Activated T-helper 1 cell treated with anti-CD3 and anti-CD28 coated beads, Interleukin-2, amount 50 U/mL, for 16 hours (primary cell): ENCODE measurements at regions not wholly inside any gene's neighbourhood (a gene's known extent, or its start where the extent isn't known, plus 50 kb on each side); places are given as distances from the start of the nearest gene placed in this dataset.
"Not testable (repeated sequence)": the region's sequence is repeated elsewhere in the genome, so short reads cannot be mapped to it uniquely, and the experiment has no call there.

Source experiments
- DNase-seq, 2 donors: peaks; one replicate each; pipeline ENCODE4 v3.0.0-alpha.2; 2020; ENCODE audit warnings: low read depth in 1 of 2, low spot score in 1 of 2

- DNase-seq, result no peak
These were observed 578.4 kb downstream of the TRIML1 start for GRCh38 chr4:188717661-188718060.

- DNase-seq, result no peak
These were observed 580.6 kb downstream of the TRIML1 start for GRCh38 chr4:188719794-188720193.

- no peak for DNase-seq
These were observed 583.7 kb downstream of the TRIML1 start for GRCh38 chr4:188722911-188723310.

- DNase-seq, result no peak
These were observed 588.5 kb downstream of the TRIML1 start for GRCh38 chr4:188727746-188728145.

- no peak for DNase-seq
These were observed 589.1 kb downstream of the TRIML1 start for GRCh38 chr4:188728359-188728758.

GRCh38 chr4:188732131-188732530 lies 592.9 kb downstream of the TRIML1 start:
- DNase-seq, result no peak

- no peak for DNase-seq
These were observed 595.8 kb downstream of the TRIML1 start for GRCh38 chr4:188735082-188735481.

- no peak for DNase-seq
These were observed 598.2 kb downstream of the TRIML1 start for GRCh38 chr4:188737251-188738002.

GRCh38 chr4:188738290-188738689 lies 599.0 kb downstream of the TRIML1 start:
- not testable (repeated sequence) for DNase-seq

- not testable (repeated sequence) for DNase-seq
These were observed 600.9 kb downstream of the TRIML1 start for GRCh38 chr4:188740172-188740571.

- not testable (repeated sequence) for DNase-seq
These were observed 601.5 kb downstream of the TRIML1 start for GRCh38 chr4:188740791-188741190.

GRCh38 chr4:188754372-188755002 lies 615.2 kb downstream of the TRIML1 start:
- DNase-seq, result no peak

GRCh38 chr4:188767496-188767895 lies 628.3 kb downstream of the TRIML1 start:
- DNase-seq, result no peak

- DNase-seq, result no peak
These were observed 639.7 kb downstream of the TRIML1 start for GRCh38 chr4:188778905-188779304.

GRCh38 chr4:188779581-188779980 lies 640.3 kb downstream of the TRIML1 start:
- no peak for DNase-seq

GRCh38 chr4:188780028-188780427 lies 640.8 kb downstream of the TRIML1 start:
- no peak for DNase-seq

- DNase-seq, result no peak
These were observed 641.4 kb downstream of the TRIML1 start for GRCh38 chr4:188780686-188781085.

- DNase-seq, result no peak
These were observed 642.4 kb downstream of the TRIML1 start for GRCh38 chr4:188781655-188782054.

GRCh38 chr4:188783175-188783574 lies 643.9 kb downstream of the TRIML1 start:
- DNase-seq, result no peak

GRCh38 chr4:188783606-188784160 lies 644.4 kb downstream of the TRIML1 start:
- no peak for DNase-seq

- not testable (repeated sequence) for DNase-seq
These were observed 657.4 kb downstream of the TRIML1 start for GRCh38 chr4:188796600-188796999.

- not testable (repeated sequence) for DNase-seq
These were observed 657.8 kb downstream of the TRIML1 start for GRCh38 chr4:188797011-188797410.
